ENCODE measurements at regions not wholly inside any gene's neighbourhood (a gene's known extent, or its start where the extent isn't known, plus 50 kb on each side); places are given as distances from the start of the nearest gene placed in this dataset.

GRCh38 chr12:30110958-30111586 is 327.3 kb upstream of the TMTC1 start:
- Histone ChIP-seq H3K4me1 (ENCODE audit: control insufficient read depth, insufficient read depth, low read length) (no peaks in the 10 kb centered on the region), H3K4me3 (ENCODE audit: low read depth, low read length) (no peak overlapping the region), H3K9me3 (ENCODE audit: control insufficient read depth, insufficient read depth, low read depth, low read length) (no peaks in the 10 kb centered on the region), H3K36me3 (ENCODE audit: control insufficient read depth in 2 of 2, insufficient read depth in 1 of 2, low read length in 2 of 2) (no peaks in the 10 kb centered on the region), H3K27ac (ENCODE audit: extremely low read depth, low read depth, low read length) (no peak overlapping the region)
- ChIA-PET POLR2A (interaction anchor here (0.6 kb wide), 1 partner anchor 1862 kb away, joined by 3 read pairs; no protein-coding TSS in a partner anchor), CTCF (no interaction called here)
- TF ChIP-seq ZNF76 (tag by site-specific recombination; IDR thresholded peaks at IDR 0.05; ENCODE audit: borderline replicate concordance, low read depth) (no peak), ZNF426 (tag by site-specific recombination; IDR thresholded peaks at IDR 0.05) (no peak), ZNF26 (tag by site-specific recombination; IDR thresholded peaks at IDR 0.05) (no peak), ZNF785 (tag by site-specific recombination; IDR thresholded peaks at IDR 0.05) (no peak), SALL2 (tag by site-specific recombination; IDR thresholded peaks at IDR 0.05; ENCODE audit: borderline replicate concordance) (no peak), KLF8 (tag by site-specific recombination; IDR thresholded peaks at IDR 0.05) (no peak), ZNF473 (tag by site-specific recombination; IDR thresholded peaks at IDR 0.05) (no peak), ZNF433 (tag by site-specific recombination; IDR thresholded peaks at IDR 0.05; ENCODE audit: low read depth) (no peak), ZNF670 (tag by site-specific recombination; IDR thresholded peaks at IDR 0.05; ENCODE audit: low read depth) (no peak), ZNF16 (tag by site-specific recombination; IDR thresholded peaks at IDR 0.05; ENCODE audit: low read depth) (no peak), ZNF169 (tag by site-specific recombination; IDR thresholded peaks at IDR 0.05) (no peak), ZNF561 (tag by site-specific recombination; IDR thresholded peaks at IDR 0.05; ENCODE audit: borderline replicate concordance) (no peak), ZNF223 (tag by site-specific recombination; IDR thresholded peaks at IDR 0.05) (no peak), ZBTB8A (tag by site-specific recombination; IDR thresholded peaks at IDR 0.05) (no peak), ZNF488 (tag by site-specific recombination; IDR thresholded peaks at IDR 0.05) (no peak), ZNF513 (tag by site-specific recombination; IDR thresholded peaks at IDR 0.05) (no peak), ZNF629 (tag by site-specific recombination; IDR thresholded peaks at IDR 0.05) (no peak), ZNF514 (tag by site-specific recombination; IDR thresholded peaks at IDR 0.05) (no peak)

- POLR2A ChIA-PET: no interaction called here
- Histone ChIP-seq H3K36me3 (ENCODE audit: control insufficient read depth in 2 of 2, insufficient read depth in 1 of 2, low read length in 2 of 2) (no peaks in the 10 kb centered on the region), H3K4me1 (ENCODE audit: control insufficient read depth, insufficient read depth, low read length) (no peaks in the 10 kb centered on the region), H3K4me3 (ENCODE audit: low read depth, low read length) (no peak overlapping the region), H3K27ac (ENCODE audit: extremely low read depth, low read depth, low read length) (no peak overlapping the region), H3K9me3 (ENCODE audit: control insufficient read depth, insufficient read depth, low read depth, low read length) (no peaks in the 10 kb centered on the region)
- CTCF ChIA-PET: no interaction called here
- TF ChIP-seq ZNF596 (tag by site-specific recombination; IDR thresholded peaks at IDR 0.05): no peak
- no peak for TF ChIP-seq ZNF114 (tag by site-specific recombination; IDR thresholded peaks at IDR 0.05)
- no peak for TF ChIP-seq ZBTB48 (tag by site-specific recombination; IDR thresholded peaks at IDR 0.05)
Measured at GRCh38 chr12:30110498-30110897, 326.8 kb upstream of the TMTC1 start.

All from HEK293 (cell line).